HG03175 (cell line): ENCODE measurements at regions not wholly inside any gene's neighbourhood (a gene's known extent, or its start where the extent isn't known, plus 50 kb on each side); places are given as distances from the start of the nearest gene placed in this dataset.
"Not testable (repeated sequence)": the region's sequence is repeated elsewhere in the genome, so short reads cannot be mapped to it uniquely, and the experiment has no call there.

Experiments
- ATAC-seq: cut with Tn5 transposase; IDR thresholded peaks from one replicate; pipeline ENCODE4 v1.9.1; 2021; ENCODE audit warnings: mild to moderate bottlenecking, moderate library complexity; ENCODE audit not compliant: unreplicated experiment

DNA sequence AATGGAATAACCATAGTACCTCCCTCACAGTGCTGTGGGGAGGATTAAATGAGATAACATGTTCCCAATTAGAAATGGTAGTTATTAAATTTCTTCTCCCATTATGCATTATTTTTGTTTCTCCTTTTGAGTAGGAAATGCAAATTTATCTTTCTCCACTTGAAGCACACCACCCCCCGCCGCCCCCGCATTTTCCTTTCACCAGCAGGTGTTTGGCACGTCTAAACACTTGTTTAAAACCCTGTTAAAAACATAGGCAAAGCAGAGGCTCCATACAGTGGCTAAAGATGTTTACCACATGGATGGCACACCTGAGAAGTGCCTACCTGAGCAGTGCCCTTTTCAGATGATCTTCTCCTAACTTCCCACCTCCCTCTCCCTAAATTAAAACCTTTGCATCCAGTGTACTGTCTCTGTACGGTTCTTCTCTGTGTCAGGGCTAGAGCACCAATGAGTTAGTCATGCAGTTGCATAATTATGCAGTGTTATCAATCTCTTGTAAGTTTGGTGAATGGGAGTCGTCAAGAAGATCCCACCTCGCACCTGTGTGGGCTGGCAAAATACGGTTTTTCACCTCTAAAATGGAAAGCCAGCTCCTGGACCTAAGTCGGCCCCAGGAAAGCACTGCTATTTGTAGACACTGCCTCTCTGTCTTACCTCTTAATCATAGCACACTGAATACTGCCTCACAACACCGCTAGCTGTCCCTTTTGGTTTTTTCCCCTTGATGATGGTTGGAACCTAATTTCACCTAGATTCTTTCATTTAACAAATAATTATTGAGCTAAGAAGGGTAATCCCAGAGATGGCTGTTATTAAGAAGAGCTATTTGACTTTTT lies 122.0 kb downstream of the CT47B1 start:
- no peak for ATAC-seq

DNA sequence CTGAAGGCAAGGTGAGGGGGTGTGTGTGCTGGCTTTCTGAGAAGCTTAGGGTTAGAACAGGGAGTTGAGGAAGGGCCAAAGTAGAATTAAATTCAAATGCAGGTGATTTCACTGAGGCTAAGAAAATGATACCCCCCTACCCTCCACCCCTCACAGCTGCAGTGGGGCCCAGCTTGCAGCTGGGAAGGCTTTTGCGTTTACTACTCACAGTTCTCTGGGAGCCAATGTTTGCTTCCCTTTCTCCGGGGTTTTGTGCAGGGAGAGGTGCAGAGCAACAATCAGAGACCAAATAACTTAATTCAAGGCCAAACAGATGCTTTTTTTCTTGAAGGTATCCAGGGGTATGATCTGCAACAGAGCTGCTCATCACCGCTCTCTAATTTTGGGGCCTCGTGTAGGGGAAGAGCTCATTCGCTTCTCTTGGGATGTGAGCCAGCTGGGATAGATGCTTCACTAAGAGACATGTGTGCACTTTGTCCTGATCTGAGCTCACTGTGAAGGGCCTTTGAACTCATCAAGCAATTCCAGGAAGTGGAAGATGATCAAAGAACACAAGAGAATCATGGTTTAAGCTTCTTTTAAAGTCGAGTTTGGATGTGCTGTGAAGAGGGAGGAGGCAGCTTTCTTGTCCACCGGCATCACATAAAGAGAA lies 122.7 kb upstream of the C1GALT1C1 start:
- ATAC-seq, result no peak

DNA sequence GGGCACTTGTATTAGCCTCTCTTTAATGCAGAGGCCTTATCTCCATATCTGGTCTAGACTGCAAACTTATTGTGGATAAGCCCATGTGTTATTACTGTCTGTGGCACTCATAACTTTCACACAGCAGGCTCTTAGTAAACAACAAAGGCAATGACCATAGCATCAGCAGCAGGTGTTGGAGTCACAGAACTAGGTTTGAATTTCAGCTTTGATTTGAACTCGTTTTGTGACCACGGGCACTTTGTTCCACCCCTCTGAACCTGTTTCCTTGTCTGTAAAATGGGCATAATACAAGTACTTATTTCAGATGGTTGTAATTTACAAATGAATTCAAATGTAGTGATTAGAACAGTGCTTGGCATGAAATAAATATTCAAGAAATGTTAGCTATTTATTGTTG lies 121.8 kb upstream of the C1GALT1C1 start:
- ATAC-seq, result no peak

DNA sequence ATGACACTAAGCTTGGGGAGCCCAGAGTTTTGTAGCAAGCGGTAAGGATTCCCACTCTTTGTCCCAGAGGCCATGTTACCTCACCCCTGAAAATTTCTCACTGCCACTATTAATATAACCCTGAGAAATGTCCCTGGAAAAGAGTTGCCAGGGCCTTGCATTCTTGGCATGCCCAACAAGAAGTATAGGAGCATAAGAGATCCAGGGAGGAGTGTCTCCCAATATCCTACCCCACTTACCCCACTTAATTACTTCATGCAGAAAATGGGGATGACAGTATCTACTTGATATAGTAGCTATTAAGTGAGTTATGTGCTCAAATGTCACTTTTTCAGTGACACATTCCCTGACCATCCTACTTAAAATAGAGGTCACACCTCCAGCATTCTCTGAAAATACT lies 120.5 kb upstream of the C1GALT1C1 start:
- ATAC-seq, result no peak

DNA sequence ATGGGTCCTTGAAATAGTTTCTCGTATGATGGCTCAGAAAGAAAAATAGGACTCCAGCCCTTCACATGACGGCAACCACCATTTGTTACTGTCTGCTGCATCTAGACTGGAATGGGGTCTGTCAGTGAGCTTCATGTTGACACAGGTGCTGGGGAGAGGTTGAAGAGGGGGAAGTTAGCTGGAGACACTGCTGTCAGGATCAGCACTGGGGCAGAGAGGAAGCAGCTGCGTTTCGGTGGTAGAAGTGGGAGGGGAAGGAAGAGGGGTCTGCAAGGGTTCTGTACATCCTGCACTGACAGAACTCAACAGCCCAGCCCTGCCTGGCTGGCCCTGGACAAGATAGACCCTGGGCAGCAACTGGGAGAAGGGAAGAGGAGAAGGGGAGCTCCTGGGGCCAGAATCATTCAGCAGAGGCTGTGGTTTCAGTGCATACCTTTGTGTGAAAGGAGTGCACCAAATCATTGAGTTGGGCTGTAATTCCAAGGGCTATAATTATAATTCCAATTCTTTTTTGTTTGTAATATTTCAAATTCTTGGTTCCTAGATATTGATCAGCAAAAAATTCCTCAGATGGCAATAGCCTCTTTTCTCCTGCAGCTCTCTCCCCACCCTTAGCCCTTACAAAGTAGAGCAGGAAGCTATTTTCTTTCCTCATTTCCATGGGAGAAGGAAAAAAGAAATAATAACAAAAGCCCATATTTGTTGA lies 119.4 kb upstream of the C1GALT1C1 start:
- peak; percentile 71 for ATAC-seq

DNA sequence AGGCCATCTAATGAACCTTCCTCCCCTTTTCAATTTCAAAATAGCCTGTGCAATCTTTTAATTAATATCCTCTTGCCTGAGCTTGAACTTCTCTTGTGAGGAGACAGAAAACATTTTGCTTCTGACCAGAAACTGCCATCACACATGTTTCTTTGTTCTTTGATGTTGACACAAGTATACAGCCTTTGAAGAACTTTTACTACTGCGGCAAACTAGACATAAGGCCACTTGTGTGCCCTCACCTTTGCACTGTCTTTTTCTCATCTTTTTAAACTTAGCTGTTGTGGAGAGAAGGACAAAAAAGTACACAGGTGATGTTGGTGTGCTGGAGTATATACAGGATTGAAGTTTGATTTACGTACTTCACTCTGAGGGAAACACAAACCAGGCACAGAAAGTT lies 116.3 kb upstream of the C1GALT1C1 start:
- no peak for ATAC-seq

DNA sequence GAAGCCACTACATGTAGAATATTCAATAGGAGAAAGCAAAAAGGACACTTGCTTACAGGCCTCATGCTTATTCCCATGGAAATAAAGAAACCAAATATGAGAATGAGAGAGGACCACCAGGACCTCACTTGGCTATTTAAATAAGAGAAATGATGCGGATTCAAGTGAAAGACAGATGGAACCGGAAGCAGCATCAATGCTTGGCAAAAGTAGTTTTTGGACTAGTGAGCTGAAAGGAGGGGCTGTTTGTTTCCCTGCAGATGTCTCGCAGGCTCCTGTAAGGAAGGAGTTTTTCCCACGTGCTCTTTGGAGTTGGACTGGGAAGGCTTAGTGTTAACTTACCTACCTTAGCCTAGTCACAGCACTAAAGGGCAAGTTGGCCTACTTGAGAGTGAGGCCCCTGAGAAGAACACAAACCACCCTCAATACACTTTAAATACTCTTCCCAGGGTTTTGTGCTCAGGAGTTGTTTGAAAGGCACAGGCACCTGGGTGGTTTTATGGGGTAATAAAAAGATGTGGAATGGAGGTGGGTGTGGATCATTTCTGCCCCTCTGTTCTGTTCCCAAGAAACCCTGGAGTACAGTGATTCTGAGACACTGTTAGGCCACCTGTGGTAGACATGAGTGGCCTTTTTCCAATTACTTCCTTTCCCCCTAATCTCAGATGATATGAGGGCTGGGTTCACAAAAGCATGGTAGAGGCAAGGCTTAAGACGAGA lies 113.3 kb upstream of the C1GALT1C1 start:
- ATAC-seq, result no peak

DNA sequence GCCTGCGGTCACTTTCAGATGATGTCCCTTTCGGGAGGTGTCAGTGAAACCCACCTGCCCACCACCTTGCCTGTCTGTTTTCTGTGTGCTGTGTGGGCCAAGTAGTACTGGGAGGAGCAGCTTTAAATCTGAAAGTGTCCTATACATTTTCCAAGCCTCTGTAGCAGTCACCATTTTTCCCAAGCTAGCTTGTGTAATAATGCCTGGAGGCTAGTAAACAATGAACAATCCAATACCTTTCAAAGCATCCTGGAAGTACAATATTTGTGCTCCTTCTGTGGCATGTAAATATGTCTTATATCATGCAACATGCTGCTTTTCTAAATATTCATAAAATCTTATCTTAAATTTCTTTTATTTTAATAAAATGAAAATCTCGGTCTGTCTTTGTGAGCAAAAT lies 111.6 kb upstream of the C1GALT1C1 start:
- ATAC-seq, result no peak

DNA sequence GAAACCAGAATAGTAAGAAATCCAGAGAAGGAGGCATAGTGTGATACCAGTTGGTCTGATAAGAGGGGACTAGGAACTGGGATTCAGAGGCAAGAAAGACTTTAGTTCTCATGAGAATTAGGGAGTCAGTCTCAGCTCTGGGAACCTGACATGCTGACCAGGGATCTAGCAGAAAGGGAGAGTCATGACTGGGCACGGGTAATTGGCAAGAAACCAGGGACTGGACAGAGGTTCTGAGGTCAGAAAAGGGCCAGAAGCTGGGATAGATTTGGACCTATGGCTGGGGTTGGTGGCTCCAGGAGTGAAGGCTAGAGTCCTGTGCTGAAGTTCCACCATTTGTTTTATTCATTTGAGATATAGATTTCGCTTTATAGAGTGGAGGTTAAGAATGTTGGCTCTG lies 110.2 kb upstream of the C1GALT1C1 start:
- no peak for ATAC-seq

DNA sequence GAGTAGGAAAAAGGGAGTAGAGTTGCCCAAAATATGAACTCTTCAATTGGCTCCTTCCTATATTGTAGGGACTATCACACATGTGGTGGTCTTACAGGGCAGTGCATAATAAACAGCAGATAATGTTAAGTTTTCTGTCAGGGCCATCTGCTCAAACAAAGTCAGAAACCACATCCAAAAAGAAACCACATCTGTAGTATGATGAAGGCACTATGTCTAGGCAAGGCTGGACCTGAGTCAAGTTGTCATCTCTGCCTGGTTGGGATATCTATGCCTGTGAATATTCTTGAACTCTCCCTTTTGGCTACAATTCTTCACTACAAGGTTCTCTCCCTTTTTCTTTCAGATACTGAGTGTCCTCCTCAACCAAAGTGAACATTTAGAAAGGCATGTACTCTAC lies 109.4 kb upstream of the C1GALT1C1 start:
- ATAC-seq, result no peak

DNA sequence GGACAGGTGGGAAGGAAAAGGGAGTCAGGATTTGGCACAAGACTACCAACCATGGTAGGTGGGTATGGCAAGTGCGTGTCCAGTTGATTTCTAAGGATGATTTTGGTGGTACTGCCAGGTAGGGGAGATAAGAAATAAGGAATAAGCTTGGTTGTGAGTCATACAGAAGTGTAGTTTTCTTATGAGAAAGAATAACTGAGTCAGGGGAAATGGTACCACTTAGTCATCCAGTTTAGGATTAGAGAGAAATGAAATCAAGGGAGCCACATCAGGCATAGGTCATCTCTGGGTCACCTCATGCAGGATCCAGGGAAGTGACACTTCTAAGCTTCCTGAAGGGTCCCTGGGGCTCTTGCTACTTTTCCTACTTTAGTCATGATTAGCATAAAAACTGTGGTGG lies 107.1 kb upstream of the C1GALT1C1 start:
- ATAC-seq, result no peak

DNA sequence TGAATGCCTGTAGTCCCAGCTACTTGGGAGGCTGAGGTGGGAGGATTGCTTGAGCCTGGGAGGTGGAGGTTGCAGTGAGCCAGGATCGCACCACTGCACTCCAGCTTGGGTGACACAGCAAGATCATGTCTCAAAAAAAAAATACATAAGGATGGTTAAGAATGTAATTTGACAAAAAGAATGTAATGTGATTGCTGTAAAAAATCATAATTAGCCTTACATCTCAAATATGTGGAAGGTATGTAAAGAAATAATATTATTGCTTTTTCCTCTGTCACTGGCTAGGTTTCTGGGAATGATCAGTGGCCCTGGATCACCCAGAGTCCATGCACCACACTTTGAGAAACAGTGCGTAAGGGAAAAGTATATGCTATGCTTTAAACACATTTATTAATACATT lies 106.1 kb upstream of the C1GALT1C1 start:
- no peak for ATAC-seq

DNA sequence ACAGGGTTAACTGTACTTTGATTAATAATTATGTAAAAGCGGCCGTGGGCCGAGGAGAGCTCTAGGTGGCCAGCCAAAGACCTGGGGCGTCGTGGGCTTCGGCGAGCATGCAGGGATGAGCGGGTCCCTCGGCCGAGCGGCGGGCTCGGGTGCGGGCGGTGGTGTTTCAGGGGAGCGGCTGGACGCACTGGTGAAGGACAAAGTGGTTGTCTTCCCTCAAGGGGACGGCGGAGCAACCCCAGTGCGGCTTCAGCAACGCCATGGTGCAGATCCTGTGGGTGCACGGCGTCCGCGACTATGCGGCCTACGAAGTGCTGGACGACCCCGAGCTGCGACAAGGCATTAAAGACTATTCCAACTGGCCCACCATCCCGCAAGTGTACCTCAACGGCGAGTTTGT lies 103.0 kb upstream of the C1GALT1C1 start:
- ATAC-seq, result no peak

DNA sequence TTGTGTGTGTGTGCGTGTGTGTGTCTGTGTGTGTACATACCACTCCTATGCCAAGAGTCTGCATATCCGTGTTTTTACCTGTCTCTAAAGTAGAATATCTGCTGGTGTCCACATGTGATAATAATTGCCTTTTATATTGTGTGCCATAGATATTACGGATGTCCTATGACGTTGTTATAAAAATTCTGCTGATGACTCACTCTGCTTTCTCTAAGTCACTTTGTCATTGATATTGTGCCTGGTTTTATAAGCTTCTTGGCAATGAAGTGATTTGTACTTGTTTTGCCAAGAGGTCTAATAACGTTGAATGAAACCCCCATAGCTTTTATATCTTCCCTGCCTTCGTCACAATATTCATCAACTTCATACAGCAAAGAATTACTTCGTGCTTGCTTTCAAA lies 102.6 kb upstream of the C1GALT1C1 start:
- no peak for ATAC-seq

DNA sequence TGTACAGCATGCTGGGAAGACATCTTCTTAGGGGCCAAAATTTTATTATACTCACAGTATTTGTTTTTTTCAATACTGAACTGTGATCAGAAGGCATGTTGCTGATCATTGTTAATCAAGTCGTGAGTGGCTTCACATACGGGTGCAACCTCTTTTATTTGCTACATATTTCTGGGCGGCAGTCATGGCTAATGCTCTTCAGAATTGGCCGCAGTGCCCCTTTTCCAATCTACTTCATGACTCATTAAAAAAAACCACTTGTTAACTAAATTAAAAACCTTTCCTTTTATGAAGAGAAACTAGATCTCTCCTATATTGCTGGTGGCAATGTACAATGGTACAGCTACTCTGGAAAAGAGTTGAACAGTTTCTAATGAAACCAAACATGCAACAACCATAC lies 101.5 kb upstream of the C1GALT1C1 start:
- no peak for ATAC-seq

DNA sequence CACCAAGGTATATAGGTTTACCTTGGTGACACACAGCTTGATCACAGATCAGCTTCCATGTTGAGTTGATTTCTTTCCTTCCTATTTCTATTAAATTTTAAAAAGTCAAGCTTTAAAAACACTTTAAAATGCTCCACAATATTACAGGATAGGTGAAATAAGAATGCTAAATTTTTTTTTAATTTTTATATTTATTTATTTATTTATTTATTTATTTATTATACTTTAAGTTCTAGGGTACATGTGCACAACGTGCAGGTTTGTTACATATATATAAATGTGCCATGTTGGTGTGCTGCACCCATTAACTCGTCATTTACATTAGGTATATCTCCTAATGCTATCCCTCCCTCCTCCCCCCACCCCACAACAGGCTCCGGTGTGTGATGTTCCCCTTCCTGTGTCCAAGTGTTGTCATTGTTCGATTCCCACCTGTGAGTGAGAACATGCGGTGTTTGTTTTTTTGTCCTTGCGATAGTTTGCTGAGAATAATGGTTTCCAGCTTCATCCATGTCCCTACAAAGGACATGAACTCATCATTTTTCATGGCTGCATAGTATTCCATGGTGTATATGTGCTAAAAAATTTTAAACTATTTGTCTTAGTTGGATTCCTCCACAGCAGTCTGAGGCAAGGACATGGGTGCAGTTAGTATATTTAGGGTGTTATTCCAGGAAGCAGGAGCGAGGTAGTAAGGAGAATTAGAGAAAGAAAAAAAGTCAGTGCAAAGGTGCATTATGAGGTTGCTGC lies 99.8 kb upstream of the C1GALT1C1 start:
- not testable (repeated sequence) for ATAC-seq

DNA sequence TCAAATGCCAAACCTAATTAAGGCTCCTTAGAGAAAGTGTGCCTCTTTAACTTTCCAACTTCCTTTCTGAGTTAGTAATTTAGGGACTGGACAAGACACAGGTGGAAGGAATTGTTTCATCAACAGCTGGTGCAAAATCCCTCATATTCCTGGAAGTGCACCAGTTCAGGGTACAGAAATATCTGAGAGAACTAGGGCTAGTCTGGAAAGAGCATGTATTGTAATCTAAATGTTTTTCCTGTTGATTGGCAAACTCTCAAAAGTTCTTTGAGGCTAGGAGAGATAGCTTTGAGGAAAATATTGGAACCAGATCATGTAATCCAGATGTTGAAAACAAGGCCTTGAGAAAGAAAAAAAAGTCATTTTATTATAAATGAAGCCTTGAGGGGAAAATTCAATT lies 98.1 kb upstream of the C1GALT1C1 start:
- no peak for ATAC-seq

DNA sequence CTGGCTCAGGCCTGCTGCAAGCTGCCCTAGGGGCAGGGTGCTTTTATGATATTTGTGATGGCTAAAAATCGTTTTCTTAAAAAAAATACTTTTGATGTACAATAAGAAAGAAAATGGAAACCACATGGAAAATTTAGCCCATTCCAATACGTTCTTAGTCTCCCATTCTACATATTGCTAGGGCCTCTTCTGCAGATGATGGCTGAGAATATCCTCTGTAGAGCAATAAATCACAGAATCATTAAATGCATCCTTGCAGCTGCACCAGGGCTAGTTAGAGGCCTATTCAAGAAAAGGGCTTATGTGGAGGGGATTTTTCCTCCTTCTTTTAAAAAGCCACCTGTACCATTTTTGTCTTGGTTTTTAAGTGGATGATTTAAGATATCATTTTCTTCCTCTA lies 97.6 kb upstream of the C1GALT1C1 start:
- no peak for ATAC-seq

DNA sequence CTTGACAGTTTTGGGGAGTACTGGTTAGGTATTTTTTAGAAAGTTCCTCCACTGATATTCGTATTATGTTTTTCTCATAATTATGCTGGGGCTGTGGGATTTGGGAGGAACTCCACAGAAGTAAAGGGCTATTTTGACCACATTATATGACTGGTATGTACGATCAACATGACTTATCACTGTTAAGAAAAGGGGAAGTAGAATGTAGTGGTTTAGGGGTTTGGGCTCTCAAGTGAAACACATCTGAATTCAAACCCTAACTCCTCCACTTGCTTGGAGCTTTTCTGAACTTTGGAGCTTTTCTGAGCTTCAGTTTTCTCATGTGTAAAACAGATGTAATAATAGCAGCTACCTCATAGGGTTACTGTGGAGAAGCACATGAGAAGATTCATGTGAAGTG lies 96.4 kb upstream of the C1GALT1C1 start:
- ATAC-seq, result peak; percentile 99

DNA sequence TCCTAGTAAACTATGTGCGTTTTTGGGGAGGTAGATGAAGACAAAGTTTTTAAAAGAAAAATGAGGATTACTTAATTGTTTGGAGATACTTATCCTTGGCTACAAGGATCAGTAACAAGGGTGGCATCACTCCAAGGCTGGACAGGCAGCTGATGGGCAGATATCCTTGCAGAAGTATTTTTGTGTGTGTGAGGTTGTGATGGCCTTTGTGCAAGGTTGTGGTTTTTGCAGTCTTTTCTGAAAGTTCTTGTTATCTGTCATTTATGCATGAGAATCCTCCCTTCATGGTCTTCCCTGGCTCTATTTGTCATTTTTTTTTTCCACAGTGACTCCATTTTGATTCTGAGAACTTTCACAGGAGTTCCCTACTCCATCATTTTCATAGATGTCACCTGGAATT lies 96.0 kb upstream of the C1GALT1C1 start:
- ATAC-seq, result peak; percentile 34

DNA sequence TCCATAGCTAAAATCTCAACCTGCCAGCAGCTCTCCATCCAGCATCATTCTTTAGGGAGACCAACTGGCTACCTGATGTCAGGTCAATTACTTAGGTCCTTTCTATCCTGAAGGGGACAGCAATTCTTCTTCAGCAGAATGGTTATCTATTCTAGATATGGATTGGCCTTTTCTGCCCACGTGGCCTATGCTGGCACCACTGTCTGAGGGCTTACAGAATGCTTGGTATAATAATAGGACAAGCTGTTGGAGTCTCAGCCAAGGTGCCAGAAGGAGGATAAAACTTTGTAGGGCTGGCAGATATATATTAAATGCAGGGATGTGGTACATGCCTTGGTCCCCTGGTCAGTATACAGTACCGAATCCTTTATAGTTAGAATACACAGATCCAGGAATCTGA lies 89.8 kb upstream of the C1GALT1C1 start:
- no peak for ATAC-seq
